ENCODE measurements at regions not wholly inside any gene's neighbourhood (a gene's known extent, or its start where the extent isn't known, plus 50 kb on each side); places are given as distances from the start of the nearest gene placed in this dataset.
A peak's percentile ranks its signal among the peaks of the same experiment; 100 is the strongest.

DNA sequence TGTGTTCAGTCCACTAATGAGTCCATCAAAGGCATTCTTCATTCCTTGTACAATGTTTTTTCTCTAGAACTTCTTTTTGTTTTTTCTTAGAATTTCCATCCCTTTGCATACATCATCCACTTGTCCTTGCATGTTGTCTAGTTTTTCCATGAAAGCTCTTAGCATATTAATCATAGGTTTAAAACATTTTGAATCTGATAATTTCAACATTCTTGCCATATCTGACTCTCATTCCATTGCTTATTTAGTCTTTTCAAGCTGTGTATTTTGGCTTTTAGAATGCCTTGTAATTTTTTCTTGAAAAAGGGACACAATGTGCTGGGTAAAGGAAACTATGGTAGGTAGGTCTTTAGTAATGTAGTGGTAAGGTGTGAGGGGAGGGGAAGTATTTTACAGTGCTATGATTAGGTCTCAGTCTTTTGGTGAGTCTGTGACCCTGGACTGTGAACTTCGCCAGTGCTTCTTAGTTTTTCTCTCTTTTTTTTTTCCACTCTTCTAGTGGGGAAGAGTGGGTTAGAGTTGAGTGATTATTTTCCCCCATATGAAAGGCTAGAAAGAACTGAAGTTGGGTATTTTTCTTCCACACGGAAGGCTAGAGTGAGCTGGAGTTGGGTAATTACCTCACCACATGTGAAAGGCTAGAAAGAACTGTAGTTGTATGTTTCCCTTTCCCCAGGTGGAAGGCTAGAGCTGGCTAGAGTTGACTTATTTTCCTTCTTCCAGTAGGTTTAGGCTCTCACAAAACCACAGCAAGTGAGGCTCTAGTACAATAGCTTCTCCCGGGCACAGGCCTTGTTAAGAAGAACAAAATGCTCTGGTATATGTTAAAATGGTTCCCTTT is 172.1 kb downstream of the SNX18 start:
- no peak for DNase-seq

DNA sequence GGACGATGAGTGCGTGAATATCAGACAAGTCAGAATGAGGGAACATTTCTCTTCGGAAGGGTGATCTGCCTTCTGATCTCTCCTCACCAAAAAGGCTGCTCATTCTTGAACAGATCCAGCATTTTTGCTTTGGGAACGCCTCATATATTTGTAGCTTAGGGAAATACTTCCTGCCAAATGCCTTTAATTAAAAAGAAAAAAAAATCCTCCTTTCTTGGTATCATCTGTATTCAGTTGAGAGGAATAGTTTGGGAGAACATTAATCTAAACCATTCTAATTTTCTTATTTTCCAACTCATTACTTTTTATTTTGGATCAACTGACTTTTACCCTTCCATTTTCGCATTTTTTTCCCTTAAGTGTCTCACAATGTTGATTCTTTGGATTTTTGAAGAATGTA is 163.4 kb downstream of the SNX18 start:
- no peak for DNase-seq

DNA sequence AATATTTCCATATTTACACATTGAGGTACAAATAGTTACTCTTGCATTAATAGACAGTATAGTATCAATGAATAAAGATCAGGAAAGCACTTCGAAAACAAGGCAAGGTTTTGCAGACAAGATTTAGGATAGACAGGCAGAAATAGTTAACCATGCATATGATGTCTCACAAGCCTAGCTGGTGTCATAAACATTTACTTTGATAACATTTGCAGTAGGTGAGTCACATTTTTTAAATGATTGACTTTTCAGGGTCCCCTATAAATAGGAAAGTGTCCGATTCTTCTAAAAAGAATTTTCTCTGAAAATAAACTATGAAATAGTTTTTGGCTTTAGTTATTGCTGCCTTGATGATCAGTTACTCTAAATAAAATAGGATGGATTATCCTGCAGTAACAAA is 162.1 kb downstream of the SNX18 start:
- DNase-seq, result no peak

DNA sequence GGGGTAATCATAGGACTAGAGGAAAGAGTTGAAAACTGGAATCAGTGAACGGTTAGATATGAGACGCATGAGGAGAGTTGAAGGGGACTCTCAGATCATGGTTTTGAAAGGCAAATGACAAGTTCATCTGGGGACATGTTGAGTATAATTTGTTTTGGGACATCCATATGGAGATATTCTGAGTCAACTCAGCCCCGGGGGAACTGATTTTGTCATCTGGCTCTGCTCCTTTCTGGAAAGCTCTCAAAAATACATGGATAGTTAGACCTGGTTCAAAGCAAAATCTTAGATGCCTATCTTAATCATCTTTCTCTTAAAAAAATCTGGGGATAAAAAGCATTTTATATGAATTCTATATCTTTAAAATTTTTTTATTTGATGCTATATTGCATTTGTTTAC is 161.2 kb downstream of the SNX18 start:
- no peak for DNase-seq

DNA sequence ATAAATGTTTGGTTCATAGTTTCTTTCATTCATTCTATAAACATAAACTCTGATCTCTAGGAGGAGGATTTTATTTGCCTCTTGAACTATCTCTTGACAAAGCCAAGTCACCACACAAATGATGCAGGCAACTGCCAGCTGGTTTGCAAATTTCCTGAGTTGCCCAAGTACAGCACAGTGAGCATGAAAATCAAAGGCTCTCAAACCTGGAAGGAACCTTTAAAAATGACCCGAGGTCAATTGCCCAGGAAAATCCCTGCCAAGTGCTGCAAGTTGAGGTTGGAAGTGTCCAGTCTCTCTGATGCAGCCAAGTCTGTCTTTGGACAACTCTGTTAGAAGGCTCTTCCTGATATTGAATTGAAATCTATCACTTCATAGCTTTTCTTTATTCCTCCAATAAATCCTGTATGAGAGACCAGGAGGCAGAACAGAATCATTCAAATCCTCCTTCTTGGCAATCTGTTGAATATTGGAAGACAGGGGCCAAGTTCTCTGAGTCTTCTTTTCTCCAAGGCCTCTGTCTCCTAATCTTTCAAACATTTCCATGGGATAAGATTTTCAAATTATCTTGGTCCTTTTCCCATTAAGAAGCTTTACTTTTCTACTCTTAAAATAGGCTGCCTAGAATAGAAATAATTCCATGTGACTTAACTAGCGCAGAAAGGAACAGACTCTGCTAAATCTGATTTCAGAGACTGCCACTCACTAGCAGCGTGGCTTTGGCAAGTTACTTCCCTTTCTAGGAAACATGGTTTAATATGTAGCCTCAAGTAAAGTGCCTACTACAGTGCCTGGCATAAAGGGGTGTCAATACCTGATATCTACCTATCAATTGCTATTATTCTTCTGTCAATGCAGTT is 159.2 kb downstream of the SNX18 start:
- DNase-seq, result no peak

DNA sequence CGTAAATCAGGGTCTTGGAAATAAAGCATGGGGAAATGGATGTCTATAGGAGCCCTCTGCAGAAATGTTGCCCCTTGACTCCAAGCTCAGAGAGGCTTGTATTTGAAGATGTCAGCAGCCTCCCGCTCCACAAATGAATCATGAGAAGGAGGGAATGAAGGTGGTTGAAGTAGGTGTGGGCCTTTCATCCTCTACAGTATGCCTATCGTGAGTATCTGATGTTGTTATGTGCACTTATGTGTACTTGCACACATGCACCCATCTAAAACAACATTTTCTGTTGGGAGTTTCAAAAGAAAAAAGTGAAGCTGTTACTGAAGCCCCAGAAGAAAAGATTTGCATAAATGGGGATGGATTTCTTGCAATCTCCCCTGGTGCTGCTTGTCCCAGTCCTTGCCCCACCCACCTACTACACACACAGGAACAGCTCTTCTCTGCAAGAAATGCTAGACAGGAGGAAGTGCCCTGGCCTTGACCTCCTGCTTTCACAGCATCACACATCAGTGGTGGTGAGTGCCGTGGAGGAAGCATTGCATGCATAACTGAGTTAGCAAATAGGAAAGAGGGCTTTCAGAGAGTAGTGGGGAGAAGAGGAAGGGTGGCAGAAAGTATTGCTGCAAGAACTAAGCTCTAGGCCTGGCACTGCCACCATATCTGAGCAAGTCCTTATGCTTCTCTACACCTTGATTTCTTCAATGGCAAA is 156.1 kb downstream of the SNX18 start:
- DNase-seq, result peak in 11 of 58 donors; percentile 7 to 48 (median 24)

DNA sequence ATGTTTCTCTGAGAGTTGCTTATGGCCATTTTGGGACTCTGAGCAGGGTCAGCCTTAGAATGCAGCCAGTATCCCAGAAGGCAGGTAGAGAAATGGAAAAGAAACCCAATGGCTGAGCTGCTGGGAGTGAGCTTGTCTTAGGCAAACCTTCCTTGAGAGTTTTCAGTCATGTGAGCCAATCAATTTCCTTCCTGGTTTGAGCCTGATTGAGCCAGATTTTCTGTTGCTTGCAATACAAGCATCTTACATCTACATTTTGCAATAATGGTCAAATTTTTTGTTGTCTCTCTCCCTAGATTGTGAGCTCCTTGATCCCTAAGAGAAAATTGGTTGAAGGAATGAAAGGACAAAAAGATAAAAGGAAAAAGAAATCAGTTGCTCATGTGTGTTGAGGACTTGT is 155.3 kb downstream of the SNX18 start:
- no peak for DNase-seq

DNA sequence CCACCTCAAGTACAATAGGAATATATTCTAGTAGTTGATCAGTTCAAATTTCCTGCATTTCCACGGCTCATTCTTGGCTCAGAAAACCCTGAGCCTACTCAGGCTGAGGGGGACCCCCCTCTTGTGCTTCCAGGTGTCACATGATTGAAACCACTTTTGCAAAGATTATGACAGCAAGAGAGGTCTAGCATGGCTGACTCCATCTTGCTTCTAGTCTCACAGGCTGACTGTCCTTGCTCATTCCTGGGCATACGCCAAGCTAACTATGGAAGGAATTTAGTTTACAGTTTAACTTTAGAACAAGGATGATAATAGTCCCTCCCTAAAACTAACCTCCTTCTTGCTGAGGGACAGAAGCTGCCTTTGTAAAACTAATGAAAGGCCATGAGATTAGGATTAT is 154.1 kb downstream of the SNX18 start:
- no peak for DNase-seq

DNA sequence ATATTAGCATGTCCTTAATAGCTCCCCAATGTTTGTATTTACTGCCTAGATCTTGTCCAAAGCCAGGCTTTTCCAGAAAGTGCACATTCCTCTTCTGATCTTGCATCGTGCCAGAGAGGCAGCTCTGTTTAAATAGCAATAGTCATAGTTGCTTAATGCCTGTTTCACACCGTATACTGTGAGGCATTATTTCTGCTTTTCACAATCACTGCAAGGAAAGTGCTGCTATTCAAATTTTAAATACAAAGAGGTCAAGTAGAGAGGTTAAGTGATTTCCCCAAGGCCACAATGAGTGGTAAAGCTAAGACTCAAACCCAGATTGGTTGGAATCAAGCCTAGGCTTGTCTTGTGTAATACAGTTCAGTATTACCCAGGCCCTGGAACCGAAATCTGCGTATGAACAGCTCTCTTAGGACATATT is 153.6 kb downstream of the SNX18 start:
- no peak for DNase-seq

DNA sequence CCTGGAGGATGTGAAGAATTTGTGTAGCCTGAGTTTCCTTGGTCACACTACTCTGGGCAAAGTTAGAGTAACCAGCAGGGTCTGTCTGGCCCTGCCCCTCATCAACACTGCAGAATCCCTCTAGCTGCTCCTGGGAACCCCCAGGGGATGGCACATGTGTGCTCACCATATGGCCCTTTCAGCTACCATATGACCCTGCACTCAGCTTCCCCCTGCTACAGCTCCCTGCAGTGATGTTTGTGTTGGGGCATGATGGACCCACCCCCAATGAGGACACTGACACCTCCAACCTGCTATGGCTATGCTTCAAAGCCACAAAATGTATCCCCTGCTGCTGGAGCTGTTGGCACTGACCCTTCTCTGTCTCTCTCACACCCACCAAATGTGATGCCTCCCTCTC is 152.7 kb downstream of the SNX18 start:
- no peak for DNase-seq

DNA sequence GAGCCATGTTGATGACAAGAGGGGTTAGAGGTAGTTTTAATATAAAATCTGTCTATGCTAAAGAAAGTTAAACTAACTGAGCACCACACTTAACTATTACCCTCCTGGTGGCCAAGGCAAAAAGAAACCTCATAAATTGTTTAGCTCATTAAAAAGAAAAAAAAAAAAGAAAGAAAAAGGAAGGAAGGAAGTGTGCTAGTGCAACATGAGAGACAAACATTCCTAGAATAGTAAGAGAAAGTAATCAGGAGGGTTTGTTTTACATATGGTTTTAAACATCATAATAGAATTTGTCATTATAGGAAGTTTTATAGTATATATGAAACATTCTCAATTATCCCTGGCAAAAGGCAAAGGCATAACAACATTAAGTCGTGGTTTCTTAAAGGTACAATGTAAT is 152.3 kb downstream of the SNX18 start:
- DNase-seq, result no peak

DNA sequence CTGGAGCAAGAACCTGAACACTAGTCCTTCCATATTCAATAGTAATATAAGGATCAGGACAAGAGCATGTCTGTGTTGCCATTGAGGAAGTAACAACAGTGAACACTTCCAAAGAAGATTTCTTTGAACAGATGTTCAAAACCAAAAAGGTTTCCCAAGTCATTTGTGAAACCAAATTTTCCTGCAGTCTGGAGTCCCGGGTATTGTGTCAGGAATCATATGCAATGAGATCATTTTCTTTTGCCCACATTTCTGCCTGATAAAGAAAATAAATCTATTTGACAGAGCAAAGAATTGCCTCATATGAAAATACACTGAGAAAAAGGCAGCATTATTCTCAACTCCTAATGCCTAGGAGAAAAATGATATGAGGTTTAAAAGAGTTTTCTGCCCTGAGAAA is 151.7 kb downstream of the SNX18 start:
- DNase-seq, result no peak

DNA sequence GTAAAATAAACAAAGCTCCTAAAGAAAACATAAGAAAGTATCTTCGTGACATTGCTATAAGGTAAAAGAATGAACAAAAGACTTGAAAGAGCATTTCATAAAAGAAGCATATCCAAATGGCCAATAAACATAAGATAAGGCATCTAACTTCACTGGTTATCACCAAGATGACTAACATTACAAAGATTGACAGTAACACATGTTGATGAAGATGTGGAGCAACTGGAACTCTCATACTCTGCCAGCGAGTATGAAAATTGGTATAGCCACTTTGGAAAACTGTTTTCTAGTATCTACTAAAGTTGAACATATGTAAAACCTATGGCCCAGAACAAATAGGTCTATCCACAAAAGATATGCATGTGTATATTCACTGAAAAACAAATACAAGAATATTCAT is 150.5 kb downstream of the SNX18 start:
- DNase-seq, result no peak

DNA sequence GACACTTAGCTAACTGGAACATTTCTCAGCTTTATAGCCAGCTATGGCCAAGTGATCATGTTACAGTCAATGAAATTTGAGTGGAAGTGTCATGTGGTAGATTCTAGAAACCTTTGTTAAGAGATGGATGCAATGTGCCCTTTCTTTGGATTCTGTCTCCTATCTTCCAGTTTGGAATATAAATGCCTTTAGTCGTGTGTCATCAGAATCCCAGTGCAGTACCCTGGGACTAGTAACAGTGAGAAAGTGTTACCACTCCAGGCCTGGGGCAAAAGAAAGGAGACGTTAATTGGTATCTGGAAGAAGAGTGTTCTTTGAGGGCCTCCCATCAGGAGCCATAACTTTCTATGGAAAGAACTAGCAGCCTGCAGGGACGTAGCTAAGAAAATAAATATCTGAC is 149.6 kb downstream of the SNX18 start:
- no peak for DNase-seq

DNA sequence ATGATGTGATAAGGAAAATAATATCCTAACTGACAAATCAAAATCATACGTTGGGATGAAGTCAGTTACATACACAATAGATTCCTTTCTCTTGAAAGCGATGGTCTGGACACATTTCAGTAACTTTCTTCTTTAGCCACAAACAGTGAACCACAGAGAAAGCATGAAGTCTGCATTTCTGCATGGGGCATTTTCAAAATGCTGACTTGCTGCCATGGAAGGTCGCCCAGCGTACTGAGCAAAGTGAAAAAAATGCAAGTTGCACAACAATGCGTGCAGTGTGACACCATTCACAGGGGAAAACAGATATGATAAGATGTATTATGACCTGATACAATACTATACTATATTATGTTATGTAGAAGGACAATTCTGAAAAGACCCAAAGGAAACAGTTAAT is 146.3 kb downstream of the SNX18 start:
- DNase-seq, result peak in 24 of 58 donors; percentile 8 to 71 (median 34)

DNA sequence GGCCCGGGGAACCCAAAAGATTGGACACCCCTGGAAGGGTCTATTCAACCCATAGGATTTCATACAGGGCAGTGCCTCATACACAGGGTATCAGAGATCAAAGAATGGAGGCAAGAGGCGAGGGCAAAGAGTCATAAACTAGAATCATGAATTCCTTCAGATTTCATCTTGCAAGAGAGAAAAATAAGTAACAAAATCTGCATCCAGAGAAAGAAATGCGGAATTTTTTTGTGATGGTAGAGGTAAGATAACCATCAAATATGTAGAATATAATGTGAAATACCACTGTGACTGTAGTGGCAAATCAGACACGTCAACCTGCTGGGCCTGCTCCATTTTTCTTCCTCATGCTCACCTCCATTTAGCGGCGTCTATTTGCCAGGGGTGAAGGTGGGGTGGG is 143.6 kb downstream of the SNX18 start:
- no peak for DNase-seq

DNA sequence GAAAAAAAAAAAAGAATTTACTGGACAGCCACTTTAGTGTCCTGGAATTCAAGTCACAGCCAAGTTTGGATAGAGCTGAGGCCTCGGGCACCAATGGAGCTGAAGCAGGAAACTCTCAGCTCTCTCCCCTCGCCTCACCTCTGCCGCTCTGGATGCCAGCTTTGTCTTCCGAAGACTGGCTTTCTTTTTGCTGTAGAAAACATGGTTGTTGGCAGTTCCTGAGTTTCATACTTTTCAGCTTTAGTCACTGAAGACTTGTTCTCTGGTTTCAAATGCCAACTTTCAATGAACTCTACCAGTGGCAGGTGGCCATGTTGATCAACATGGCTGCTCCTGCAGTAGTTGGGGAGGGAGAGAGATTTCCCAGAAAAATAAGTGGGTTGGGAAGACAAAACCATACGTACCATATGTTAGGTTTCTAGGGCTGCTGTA is 142.2 kb downstream of the SNX18 start:
- DNase-seq, result peak in 2 of 58 donors; percentile 7 to 9

DNA sequence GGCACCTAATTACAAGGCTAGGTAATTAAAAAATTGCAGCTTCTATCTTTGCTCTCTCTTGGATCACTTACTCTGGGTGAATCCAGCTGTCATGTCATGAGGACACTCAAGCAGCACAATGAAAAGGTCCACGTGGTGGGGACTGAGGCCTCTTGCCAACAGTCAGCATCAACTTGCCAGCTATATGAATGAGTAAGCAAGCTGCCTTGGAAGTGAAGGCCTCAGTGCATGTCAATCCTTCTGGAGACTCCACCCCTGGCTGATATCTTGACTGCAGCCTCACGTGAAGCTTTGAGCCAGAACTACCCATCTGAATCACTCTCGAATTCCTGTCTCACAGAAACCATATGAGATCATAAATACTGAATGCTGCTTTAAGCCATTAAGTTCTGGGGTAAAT is 140.5 kb downstream of the SNX18 start:
- peak in 1 of 58 donors; percentile 13 for DNase-seq

DNA sequence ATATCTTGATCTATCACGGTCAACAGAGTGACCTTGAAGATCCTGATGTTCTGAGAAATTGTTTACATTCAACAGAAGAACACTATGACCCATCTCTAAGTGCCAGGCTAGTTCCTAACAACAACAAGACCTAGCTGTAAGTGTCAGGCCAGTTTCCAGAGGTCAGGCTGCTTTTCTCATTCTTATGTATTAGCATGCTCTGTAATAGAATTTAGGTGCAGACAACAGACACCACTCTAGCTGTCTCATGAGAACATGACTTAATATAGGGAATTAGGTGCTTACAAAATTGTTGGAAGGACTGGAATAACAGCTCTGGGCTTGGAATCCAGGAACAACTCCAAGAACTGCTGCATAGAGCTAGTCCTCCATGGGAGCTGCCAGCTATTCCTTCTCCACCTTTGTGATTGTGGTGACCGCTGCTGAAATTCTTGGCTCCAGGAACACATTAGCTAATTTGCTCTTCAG is 138.7 kb downstream of the SNX18 start:
- peak in 1 of 58 donors; percentile 3 for DNase-seq

DNA sequence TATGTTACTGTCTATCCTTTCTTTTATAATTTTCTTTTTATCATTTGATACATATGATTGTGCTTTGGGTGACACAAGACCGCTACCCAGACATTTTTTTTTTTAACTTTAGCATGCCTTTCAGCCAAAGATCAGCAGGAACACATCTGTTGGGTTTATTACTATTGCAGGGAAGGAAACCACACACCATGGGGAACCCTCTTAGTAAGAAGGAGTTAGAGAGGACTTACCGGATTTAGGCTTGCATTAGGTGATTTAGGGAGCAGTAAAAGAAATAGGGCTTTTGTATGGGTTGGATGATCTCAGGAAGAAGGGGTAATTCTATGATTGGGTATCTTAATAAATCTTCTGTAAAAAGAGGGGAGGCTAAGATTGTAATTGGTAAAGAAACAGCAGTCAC is 138.2 kb downstream of the SNX18 start:
- DNase-seq, result no peak

DNA sequence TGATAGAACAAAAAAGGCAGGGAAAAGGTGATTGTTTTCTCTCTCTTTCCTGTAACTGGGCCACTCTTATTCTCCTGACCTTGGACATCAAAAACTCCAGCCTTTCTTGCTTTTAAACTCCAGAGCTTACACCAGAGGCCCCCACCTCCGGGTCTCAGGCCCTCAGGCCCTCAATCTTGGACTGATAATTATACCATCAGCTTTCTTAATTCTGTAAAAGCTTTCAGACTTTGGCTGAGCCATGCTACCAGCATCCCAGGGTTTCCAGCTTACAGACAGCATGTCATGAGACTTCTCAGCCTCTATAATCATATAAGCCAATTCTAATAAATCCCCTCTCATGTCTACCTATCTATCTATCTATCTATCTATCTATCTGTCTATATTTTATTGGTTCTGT is 137.7 kb downstream of the SNX18 start:
- DNase-seq, result no peak
